AG04450 (cell line): ENCODE measurements at regions not wholly inside any gene's neighbourhood (a gene's known extent, or its start where the extent isn't known, plus 50 kb on each side); places are given as distances from the start of the nearest gene placed in this dataset.

Experiments
- CTCF ChIA-PET: fragments of 300-600, 350-600 bp; formaldehyde crosslinking; extraction: SDS; loops from one replicate; lab custom pipeline; 2022; ENCODE audit warnings: antibody characterized with exemption, inconsistent platforms; lab: Charles Lee
- POLR2A ChIA-PET: fragments of 350-600 bp; formaldehyde crosslinking; extraction: SDS; loops from one replicate; lab custom pipeline; 2021; ENCODE audit warnings: antibody characterized with exemption, inconsistent platforms; lab: Yijun Ruan, JAX
- DNase-seq: peaks from one replicate; pipeline ENCODE4 v3.0.0-alpha.2; 2011; ENCODE audit warnings: low read depth, low spot score
- H3K27ac ChIP-seq: one replicate; pipeline ENCODE4 v1.5.1; 2012; ENCODE audit warnings: low read depth, low read length, control low read depth
- H3K27me3 ChIP-seq: one replicate; pipeline ENCODE4 v1.6.0; 2012; ENCODE audit warnings: low read length; ENCODE audit not compliant: control insufficient read depth, insufficient read depth
- H3K4me3 ChIP-seq: 2 replicates; pipeline ENCODE4 v1.5.1; 2011; ENCODE audit warnings: mild to moderate bottlenecking, low read depth, low read length, control low read depth
- H3K9me3 ChIP-seq: 2 replicates; pipeline ENCODE4 v1.5.1; 2012; ENCODE audit warnings: low read length; ENCODE audit not compliant: control insufficient read depth, insufficient read depth
- TF ChIP-seq, protein P1 (sequence below): IDR thresholded peaks from 2 replicates; pipeline ENCODE4 v1.5.1; 2011; ENCODE audit warnings: low read depth, low read length, control low read depth, inconsistent platforms

- Histone ChIP-seq H3K4me3 (no peak overlapping the region), H3K27me3 (no peaks in the 10 kb centered on the region), H3K9me3 (no peaks in the 10 kb centered on the region), H3K27ac (no peak overlapping the region)
- no peak for DNase-seq
- ChIA-PET CTCF (no interaction called here), POLR2A (no interaction called here)
- TF ChIP-seq, protein P1, sequence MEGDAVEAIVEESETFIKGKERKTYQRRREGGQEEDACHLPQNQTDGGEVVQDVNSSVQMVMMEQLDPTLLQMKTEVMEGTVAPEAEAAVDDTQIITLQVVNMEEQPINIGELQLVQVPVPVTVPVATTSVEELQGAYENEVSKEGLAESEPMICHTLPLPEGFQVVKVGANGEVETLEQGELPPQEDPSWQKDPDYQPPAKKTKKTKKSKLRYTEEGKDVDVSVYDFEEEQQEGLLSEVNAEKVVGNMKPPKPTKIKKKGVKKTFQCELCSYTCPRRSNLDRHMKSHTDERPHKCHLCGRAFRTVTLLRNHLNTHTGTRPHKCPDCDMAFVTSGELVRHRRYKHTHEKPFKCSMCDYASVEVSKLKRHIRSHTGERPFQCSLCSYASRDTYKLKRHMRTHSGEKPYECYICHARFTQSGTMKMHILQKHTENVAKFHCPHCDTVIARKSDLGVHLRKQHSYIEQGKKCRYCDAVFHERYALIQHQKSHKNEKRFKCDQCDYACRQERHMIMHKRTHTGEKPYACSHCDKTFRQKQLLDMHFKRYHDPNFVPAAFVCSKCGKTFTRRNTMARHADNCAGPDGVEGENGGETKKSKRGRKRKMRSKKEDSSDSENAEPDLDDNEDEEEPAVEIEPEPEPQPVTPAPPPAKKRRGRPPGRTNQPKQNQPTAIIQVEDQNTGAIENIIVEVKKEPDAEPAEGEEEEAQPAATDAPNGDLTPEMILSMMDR: no peak
Observed at GRCh38 chr6:103858003-103858402, 1001.7 kb downstream of the HACE1 start.

DNA sequence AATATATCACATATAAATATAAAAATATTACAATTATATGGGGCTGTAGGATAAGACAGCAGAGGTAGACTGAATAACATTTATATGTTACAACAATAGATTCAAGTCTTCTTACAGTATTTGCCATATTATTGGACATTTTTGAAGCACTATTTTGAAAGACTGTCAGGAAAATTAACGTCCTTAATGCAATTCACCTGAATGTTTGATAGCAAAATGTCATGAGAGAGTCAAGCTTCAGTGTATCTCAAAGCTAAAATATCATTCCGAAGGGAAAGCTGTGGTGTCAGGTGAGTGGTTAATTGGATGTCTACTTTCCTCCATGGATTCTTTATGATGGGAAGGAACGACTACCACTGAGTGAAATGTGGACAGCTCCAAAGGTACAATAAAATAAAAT, 1004.0 kb downstream of the HACE1 start:
- no peaks in the 10 kb centered on the region for H3K27me3 ChIP-seq
- no peak overlapping the region for H3K4me3 ChIP-seq
- TF ChIP-seq, protein P1: no peak
- H3K27ac ChIP-seq: no peak overlapping the region
- no peak for DNase-seq
- ChIA-PET POLR2A (no interaction called here), CTCF (no interaction called here)
- peaks cover 3% of the 10 kb centered on the region; the same call in 1 of the 2 replicates for H3K9me3 ChIP-seq

GRCh38 chr6:103854059-103854458, 1005.7 kb downstream of the HACE1 start:
- no peak overlapping the region for H3K4me3 ChIP-seq
- H3K27ac ChIP-seq: no peak overlapping the region
- no peak for DNase-seq
- peaks cover 3% of the 10 kb centered on the region; the same call in 1 of the 2 replicates for H3K9me3 ChIP-seq
- POLR2A ChIA-PET: no interaction called here
- H3K27me3 ChIP-seq: no peaks in the 10 kb centered on the region
- TF ChIP-seq, protein P1: no peak
- CTCF ChIA-PET: no interaction called here

GRCh38 chr6:103838457-103838856, 1021.3 kb downstream of the HACE1 start:
- TF ChIP-seq, protein P1: no peak
- H3K9me3 ChIP-seq: no peaks in the 10 kb centered on the region
- ChIA-PET CTCF (no interaction called here), POLR2A (no interaction called here)
- no peak overlapping the region for H3K27ac ChIP-seq
- H3K4me3 ChIP-seq: no peak overlapping the region
- H3K27me3 ChIP-seq: no peaks in the 10 kb centered on the region
- DNase-seq: no peak

DNA sequence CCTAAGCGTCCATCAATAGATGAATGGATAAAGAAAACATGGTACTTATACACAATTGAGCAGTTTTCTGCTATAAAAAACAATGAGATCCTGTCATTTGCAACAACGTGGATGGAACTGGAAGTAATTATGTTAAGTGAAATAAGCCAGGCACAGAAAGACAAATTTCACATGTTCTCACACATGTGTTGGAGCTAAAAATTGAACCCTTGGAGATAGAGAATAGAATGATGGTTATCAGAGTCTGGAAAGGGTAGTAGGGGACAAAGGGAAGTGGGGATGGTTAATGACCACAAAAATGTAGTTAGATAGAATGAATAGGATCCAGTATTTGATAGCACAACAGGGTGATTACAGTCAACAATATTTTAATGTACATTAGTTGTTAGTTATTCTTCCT, 1033.5 kb downstream of the HACE1 start:
- TF ChIP-seq, protein P1: no peak
- H3K27me3 ChIP-seq: no peaks in the 10 kb centered on the region
- ChIA-PET CTCF (no interaction called here), POLR2A (no interaction called here)
- DNase-seq: no peak
- no peaks in the 10 kb centered on the region for H3K9me3 ChIP-seq
- H3K27ac ChIP-seq: no peak overlapping the region
- H3K4me3 ChIP-seq: no peak overlapping the region
